Large intestine (tissue), 3 donors: ENCODE measurements at regions not wholly inside any gene's neighbourhood (a gene's known extent, or its start where the extent isn't known, plus 50 kb on each side); places are given as distances from the start of the nearest gene placed in this dataset.

Source experiments
- DNase-seq, 2 donors: peaks; one replicate each; pipeline versions ENCODE4 v3.0.0 to v3.0.0-alpha.2; 2013
- H3K27ac ChIP-seq: one replicate; pipeline ENCODE4 v1.5.1; 2013; ENCODE audit warnings: low read length
- H3K27me3 ChIP-seq: 2 replicates; pipeline ENCODE4 v1.6.1; 2013; ENCODE audit warnings: low read length; ENCODE audit not compliant: control insufficient read depth, insufficient read depth
- H3K36me3 ChIP-seq: 2 replicates; pipeline ENCODE4 v1.6.1; 2013; ENCODE audit warnings: low read length; ENCODE audit not compliant: control insufficient read depth, insufficient read depth
- H3K4me1 ChIP-seq: one replicate; pipeline ENCODE4 v1.6.1; 2013; ENCODE audit warnings: low read length; ENCODE audit not compliant: control insufficient read depth, insufficient read depth
- H3K4me3 ChIP-seq: one replicate; pipeline ENCODE4 v1.5.1; 2013; ENCODE audit warnings: low read length
- H3K9me3 ChIP-seq: one replicate; pipeline ENCODE4 v1.6.1; 2013; ENCODE audit warnings: mild to moderate bottlenecking, low read depth, low read length, moderate library complexity; ENCODE audit not compliant: control insufficient read depth
- WGBS: methylation state at CpG from one replicate; pipeline ENCODE4 v1.1.5; 2013; ENCODE audit warnings: low lambda C conversion rate; ENCODE audit not compliant: insufficient coverage; 5-methylcytosine and 5-hydroxymethylcytosine counted together

DNA sequence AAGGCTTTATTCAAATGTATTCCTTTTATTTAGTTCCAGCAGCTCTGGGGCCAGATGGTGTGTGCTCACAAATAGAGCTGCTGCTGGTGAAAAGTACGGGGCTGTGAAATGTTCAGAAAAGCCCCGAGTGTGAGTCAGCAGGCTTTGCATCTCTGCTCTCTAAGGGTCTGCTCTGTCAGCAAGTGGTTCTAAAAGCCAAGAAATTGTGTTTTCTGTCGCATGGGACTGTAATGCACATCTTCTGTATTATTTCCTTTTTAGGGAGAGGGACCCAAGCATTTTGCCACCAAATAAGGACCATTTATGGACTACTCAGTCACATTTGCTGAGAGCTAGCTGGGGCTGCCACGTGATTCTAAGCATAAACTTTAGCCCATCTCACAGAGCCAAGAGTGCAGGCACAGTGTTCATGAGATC is 82.9 kb upstream of the NHS start:
- DNase-seq = peak in 1 of 2 donors; percentile 2
- H3K27ac ChIP-seq = no peak overlapping the region
- WGBS = no CpG with 5 or more reads among the region's 4 CpGs

DNA sequence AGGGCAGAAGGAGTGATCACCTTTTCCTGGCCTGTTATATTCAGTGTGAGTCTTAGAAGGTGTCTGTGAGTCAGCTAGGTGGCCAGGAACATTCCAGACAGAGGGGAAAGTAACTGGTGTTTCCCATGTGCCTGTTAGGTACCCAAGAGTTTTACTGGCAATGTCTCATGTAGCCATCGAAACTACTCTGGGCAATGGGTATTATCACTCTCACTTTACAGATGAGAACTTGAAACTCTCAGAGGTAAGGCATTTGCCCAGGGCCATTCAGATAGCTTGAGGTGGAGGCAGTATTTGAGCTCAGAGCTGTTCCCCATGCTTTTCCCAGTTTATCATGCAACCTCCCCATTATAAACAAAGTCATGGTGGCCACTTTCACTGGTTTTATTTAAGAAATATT is 80.4 kb upstream of the NHS start:
- peaks cover 5% of the 10 kb centered on the region for H3K4me1 ChIP-seq
- H3K36me3 ChIP-seq = no peaks in the 10 kb centered on the region
- H3K27me3 ChIP-seq = no peaks in the 10 kb centered on the region
- H3K4me3 ChIP-seq = no peak overlapping the region
- no peak for DNase-seq
- no peaks in the 10 kb centered on the region for H3K9me3 ChIP-seq
- H3K27ac ChIP-seq = no peak overlapping the region
- no CpG with 5 or more reads among the region's 1 CpG for WGBS

More for the DNA sequence above, 82.9 kb upstream of the NHS start:
- no peaks in the 10 kb centered on the region for H3K36me3 ChIP-seq
- H3K4me3 ChIP-seq = no peak overlapping the region
- H3K27me3 ChIP-seq = no peaks in the 10 kb centered on the region
- H3K4me1 ChIP-seq = peaks cover 5% of the 10 kb centered on the region
- no peaks in the 10 kb centered on the region for H3K9me3 ChIP-seq

DNA sequence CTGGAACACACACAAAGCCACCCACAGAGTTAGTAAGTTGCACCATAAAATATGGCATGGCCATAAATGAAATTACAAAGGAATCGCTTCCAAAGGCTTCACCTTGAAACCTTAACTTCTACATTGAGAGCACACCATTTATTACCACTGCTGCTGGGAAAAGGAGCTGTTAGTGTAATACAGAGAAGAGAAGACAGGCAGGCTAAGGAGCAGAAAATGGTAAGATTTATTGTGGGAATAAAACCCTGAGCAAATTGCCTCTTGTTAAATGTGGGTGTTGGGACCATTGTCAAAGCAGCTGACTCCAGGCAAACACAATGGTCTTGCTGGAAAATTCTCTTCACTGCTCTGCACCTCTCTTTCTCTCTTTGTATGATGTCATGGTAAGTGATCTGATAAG is 79.2 kb upstream of the NHS start:
- Histone ChIP-seq H3K27ac (no peak overlapping the region), H3K27me3 (no peaks in the 10 kb centered on the region), H3K4me3 (no peak overlapping the region), H3K36me3 (no peaks in the 10 kb centered on the region), H3K4me1 (peaks cover 5% of the 10 kb centered on the region), H3K9me3 (no peaks in the 10 kb centered on the region)
- WGBS = no CpG with 5 or more reads among the region's 1 CpG
- peak; percentile 23 to 55 for DNase-seq

DNA sequence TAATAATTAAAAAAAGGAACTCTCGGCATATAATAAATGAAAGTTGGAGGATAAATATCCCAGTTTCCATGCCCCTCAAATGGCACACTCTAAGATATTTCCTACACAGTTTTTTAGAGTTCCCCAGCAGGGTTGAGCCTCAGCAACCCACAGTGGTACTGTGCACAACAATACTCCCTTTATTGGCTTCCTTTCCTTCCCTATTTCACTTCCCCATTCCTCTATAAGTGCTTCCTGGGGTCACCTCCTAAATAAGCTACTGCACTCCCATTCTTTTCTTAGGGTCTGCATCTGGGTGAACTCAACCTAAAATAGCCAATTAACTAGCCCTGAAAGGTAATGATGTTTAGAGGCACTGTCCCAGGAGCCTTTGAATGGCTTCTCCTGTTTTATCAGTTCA is 76.4 kb upstream of the NHS start:
- Histone ChIP-seq H3K36me3 (no peaks in the 10 kb centered on the region), H3K4me1 (peaks cover 5% of the 10 kb centered on the region), H3K4me3 (no peak overlapping the region), H3K9me3 (no peaks in the 10 kb centered on the region), H3K27ac (no peak overlapping the region), H3K27me3 (no peaks in the 10 kb centered on the region)
- WGBS = no CpG with 5 or more reads among the region's 1 CpG
- no peak for DNase-seq

DNA sequence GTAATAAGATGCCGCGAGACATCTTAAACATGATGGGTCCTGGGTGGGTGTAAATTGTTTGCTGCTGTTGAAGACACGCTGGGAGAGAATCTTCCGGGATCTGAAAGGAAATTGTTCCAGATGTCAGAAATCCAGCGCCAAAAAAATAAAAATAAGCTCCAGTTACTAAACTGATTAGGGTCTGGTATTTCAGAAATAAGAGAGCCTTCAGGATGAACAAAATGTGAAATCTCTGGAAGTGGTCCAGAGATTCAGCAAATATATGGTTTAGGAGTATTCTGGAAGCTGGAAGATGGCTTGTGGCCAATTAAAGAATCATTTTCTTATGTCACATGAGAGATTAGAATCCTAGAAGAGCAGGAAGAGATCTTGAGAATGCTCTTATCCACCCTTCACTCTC is 75.8 kb upstream of the NHS start:
- 80% methylated on average over 1 of the region's 5 CpGs for WGBS
- Histone ChIP-seq H3K4me3 (no peak overlapping the region), H3K9me3 (no peaks in the 10 kb centered on the region), H3K27me3 (no peaks in the 10 kb centered on the region), H3K4me1 (peaks cover 5% of the 10 kb centered on the region), H3K27ac (no peak overlapping the region), H3K36me3 (no peaks in the 10 kb centered on the region)
- DNase-seq = no peak

DNA sequence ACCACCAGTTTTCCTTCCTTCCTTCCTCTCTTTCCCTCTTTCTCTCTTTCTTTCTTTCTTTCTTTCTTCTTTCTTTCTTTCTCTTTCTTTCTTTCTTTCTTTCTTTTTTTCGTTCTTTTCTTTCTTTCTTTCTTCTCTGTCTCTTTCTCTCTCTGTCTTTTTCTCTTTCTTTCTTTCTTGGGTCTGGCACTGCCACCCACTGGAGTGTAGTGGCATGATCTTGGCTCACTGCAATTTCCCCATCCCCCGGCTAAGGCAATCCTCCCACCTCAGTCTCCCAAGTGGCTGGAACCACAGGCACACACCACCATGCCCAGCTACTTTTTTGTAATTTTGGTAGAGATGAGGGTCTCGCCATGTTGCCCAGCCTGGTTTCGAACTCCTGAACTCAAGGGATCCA is 51.6 kb upstream of the NHS start:
- H3K4me3 ChIP-seq = no peak overlapping the region
- no peaks in the 10 kb centered on the region for H3K36me3 ChIP-seq
- DNase-seq = no peak
- H3K9me3 ChIP-seq = no peaks in the 10 kb centered on the region
- no peaks in the 10 kb centered on the region for H3K27me3 ChIP-seq
- no peak overlapping the region for H3K27ac ChIP-seq
- H3K4me1 ChIP-seq = no peaks in the 10 kb centered on the region
- WGBS = 90% methylated on average over 3 of the region's 4 CpGs
